Loucy (cell line): ENCODE measurements at regions not wholly inside any gene's neighbourhood (a gene's known extent, or its start where the extent isn't known, plus 50 kb on each side); places are given as distances from the start of the nearest gene placed in this dataset.
"Not testable (repeated sequence)": the region's sequence is repeated elsewhere in the genome, so short reads cannot be mapped to it uniquely, and the experiment has no call there.

Experiments used
- H2AFZ ChIP-seq: fragments of 200-600 bp; sonication (generic); 2 replicates; pipeline ENCODE4 v1.6.0; 2016; ENCODE audit warnings: antibody characterized with exemption, mild to moderate bottlenecking, low read length, moderate library complexity
- H3F3A ChIP-seq: fragments of 200-600 bp; 2 replicates; pipeline ENCODE4 v1.6.0; 2016; ENCODE audit warnings: antibody characterized with exemption, low read depth, mild to moderate bottlenecking
- H3K27me3 ChIP-seq: fragments of 200-600 bp; sonication (generic); 2 replicates; pipeline ENCODE4 v1.6.1; 2014; ENCODE audit warnings: low read length, mild to moderate bottlenecking; ENCODE audit not compliant: insufficient read depth, poor library complexity, severe bottlenecking
- H3K36me3 ChIP-seq: fragments of 200-600 bp; sonication (generic); 2 replicates; pipeline ENCODE4 v1.6.1; 2016; ENCODE audit warnings: low read length; ENCODE audit not compliant: insufficient read depth
- H3K4me1 ChIP-seq: fragments of 200-600 bp; sonication (generic); 2 replicates; pipeline ENCODE4 v1.5.1; 2014; ENCODE audit warnings: low read length, mild to moderate bottlenecking; ENCODE audit not compliant: insufficient read depth, poor library complexity, severe bottlenecking
- H3K4me2 ChIP-seq: fragments of 200-600 bp; sonication (generic); 2 replicates; pipeline ENCODE4 v1.6.0; 2014; ENCODE audit warnings: antibody characterized with exemption, low read length, low read depth, mild to moderate bottlenecking; ENCODE audit not compliant: poor library complexity, severe bottlenecking
- H3K4me3 ChIP-seq: fragments of 200-600 bp; sonication (generic); 2 replicates; pipeline ENCODE4 v1.5.1; 2014; ENCODE audit warnings: low read length, mild to moderate bottlenecking, mixed read lengths; ENCODE audit not compliant: poor library complexity, severe bottlenecking
- H3K79me2 ChIP-seq: fragments of 200-600 bp; sonication (generic); 2 replicates; pipeline ENCODE4 v1.6.1; 2014; ENCODE audit warnings: low read length; ENCODE audit not compliant: insufficient read depth
- H3K9ac ChIP-seq: fragments of 200-600 bp; sonication (generic); 2 replicates; pipeline ENCODE4 v1.6.0; 2014; ENCODE audit warnings: mild to moderate bottlenecking, low read depth, low read length, moderate library complexity; ENCODE audit not compliant: poor library complexity, severe bottlenecking
- H3K9me2 ChIP-seq: fragments of 200-600 bp; sonication (generic); replicated peaks from 2 replicates; pipeline ENCODE4 v1.6.1; 2016; ENCODE audit warnings: low read depth, low read length, mixed read lengths
- H3K9me3 ChIP-seq: fragments of 200-600 bp; sonication (generic); 2 replicates; pipeline ENCODE4 v1.6.1; 2014; ENCODE audit warnings: mild to moderate bottlenecking, antibody characterized with exemption, low read length, low read depth; ENCODE audit not compliant: insufficient read depth
- H4K20me1 ChIP-seq: fragments of 200-600 bp; sonication (generic); 2 replicates; pipeline ENCODE4 v1.6.0; 2014; ENCODE audit warnings: antibody characterized with exemption, low read length, mild to moderate bottlenecking; ENCODE audit not compliant: insufficient read depth, poor library complexity, severe bottlenecking
- CTCF ChIP-seq: fragments of 200-600 bp; sonication (generic); conservative IDR thresholded peaks from 2 replicates; pipeline ENCODE4 v1.5.1; 2014; ENCODE audit warnings: mild to moderate bottlenecking, antibody characterized with exemption, low read length
- EZH2phosphoT487 ChIP-seq: fragments of 200-600 bp; IDR thresholded peaks from 2 replicates; pipeline ENCODE4 v1.6.1; 2018; ENCODE audit warnings: antibody characterized with exemption, mild to moderate bottlenecking, moderate library complexity, borderline replicate concordance

GRCh38 chr6:112976579-112976978 is 629.4 kb downstream of the RFPL4B start:
- H2AFZ ChIP-seq, H3F3A ChIP-seq, H3K27me3 ChIP-seq, H3K4me3 ChIP-seq, H3K9me2 ChIP-seq, H4K20me1 ChIP-seq, H3K9ac ChIP-seq, H3K4me2 ChIP-seq, H3K4me1 ChIP-seq, H3K9me3 ChIP-seq, H3K36me3 ChIP-seq, H3K79me2 ChIP-seq: not testable (repeated sequence)

GRCh38 chr6:112979830-112980229 is 632.7 kb downstream of the RFPL4B start:
- H3K36me3 ChIP-seq: no peaks in the 10 kb centered on the region
- no peak overlapping the region for H3K4me3 ChIP-seq
- no peak for TF ChIP-seq EZH2phosphoT487
- TF ChIP-seq CTCF: no peak
- no peak overlapping the region for H2AFZ ChIP-seq
- H3K9me2 ChIP-seq: no peaks in the 10 kb centered on the region
- no peaks in the 10 kb centered on the region for H3K27me3 ChIP-seq
- no peaks in the 10 kb centered on the region for H3K9me3 ChIP-seq
- no peaks in the 10 kb centered on the region for H3K4me1 ChIP-seq
- no peaks in the 10 kb centered on the region for H3F3A ChIP-seq
- H3K9ac ChIP-seq: no peak overlapping the region
- H3K4me2 ChIP-seq: no peak overlapping the region
- no peaks in the 10 kb centered on the region for H3K79me2 ChIP-seq
- no peaks in the 10 kb centered on the region for H4K20me1 ChIP-seq

- H3K9me2 ChIP-seq: no peaks in the 10 kb centered on the region
- no peak for TF ChIP-seq EZH2phosphoT487
- no peak for TF ChIP-seq CTCF
- no peak overlapping the region for H3K4me2 ChIP-seq
Observed at GRCh38 chr6:112980676-112981075, 633.5 kb downstream of the RFPL4B start.

GRCh38 chr6:112983713-112984261 is 636.7 kb downstream of the RFPL4B start:
- H3K27me3 ChIP-seq: no peaks in the 10 kb centered on the region
- H3F3A ChIP-seq: no peaks in the 10 kb centered on the region
- H3K79me2 ChIP-seq: no peaks in the 10 kb centered on the region
- H3K9me2 ChIP-seq: no peaks in the 10 kb centered on the region
- H3K4me2 ChIP-seq: no peak overlapping the region
- H2AFZ ChIP-seq: no peak overlapping the region
- no peak overlapping the region for H3K9ac ChIP-seq
- H3K4me3 ChIP-seq: no peak overlapping the region
- no peaks in the 10 kb centered on the region for H4K20me1 ChIP-seq
- 0 out of 2 replicates have a peak, but pooled peaks cover 1% of the 10 kb centered on the region for H3K9me3 ChIP-seq
- no peaks in the 10 kb centered on the region for H3K36me3 ChIP-seq
- TF ChIP-seq CTCF: no peak
- no peak for TF ChIP-seq EZH2phosphoT487
- H3K4me1 ChIP-seq: no peaks in the 10 kb centered on the region

More at GRCh38 chr6:112980676-112981075, 633.5 kb downstream of the RFPL4B start:
- Histone ChIP-seq H3K27me3 (no peaks in the 10 kb centered on the region), H4K20me1 (no peaks in the 10 kb centered on the region), H3K4me1 (no peaks in the 10 kb centered on the region), H3K79me2 (no peaks in the 10 kb centered on the region), H3K9me3 (no peaks in the 10 kb centered on the region), H3K36me3 (no peaks in the 10 kb centered on the region), H3K4me3 (no peak overlapping the region), H2AFZ (no peak overlapping the region), H3K9ac (no peak overlapping the region), H3F3A (no peaks in the 10 kb centered on the region)
